Astrocyte (in vitro differentiated cells and primary cell): ENCODE measurements at regions not wholly inside any gene's neighbourhood (a gene's known extent, or its start where the extent isn't known, plus 50 kb on each side); places are given as distances from the start of the nearest gene placed in this dataset.

Experiments used
- CTCF ChIP-seq: IDR thresholded peaks from 2 replicates; pipeline ENCODE4 v1.5.1; 2011; ENCODE audit warnings: low read depth, mild to moderate bottlenecking, inconsistent platforms, low read length, moderate library complexity; ENCODE audit not compliant: insufficient read depth
- EZH2 ChIP-seq: IDR thresholded peaks from 2 replicates; pipeline ENCODE4 v1.6.1; 2012; ENCODE audit warnings: mild to moderate bottlenecking, low read length, inconsistent platforms; ENCODE audit not compliant: insufficient read depth

- TF ChIP-seq CTCF (no peak), EZH2 (no peak)
Measured at GRCh38 chr12:58069268-58069963, 128.0 kb downstream of the ATP23 start.
